NCI-H187 (cell line): ENCODE measurements at regions not wholly inside any gene's neighbourhood (a gene's known extent, or its start where the extent isn't known, plus 50 kb on each side); places are given as distances from the start of the nearest gene placed in this dataset.

Source experiments
- DNase-seq, 2 experiments: peaks; one replicate each; lab custom pipeline; 2025; lab: John Stamatoyannopoulos, UW

- DNase-seq, result no peak
Observed at GRCh38 chr9:93829271-93830011, 125.7 kb downstream of the BARX1 start.

GRCh38 chr9:93828331-93829097, 126.6 kb downstream of the BARX1 start:
- no peak for DNase-seq

- no peak for DNase-seq
Observed at GRCh38 chr9:93827545-93828330, 127.4 kb downstream of the BARX1 start.

DNA sequence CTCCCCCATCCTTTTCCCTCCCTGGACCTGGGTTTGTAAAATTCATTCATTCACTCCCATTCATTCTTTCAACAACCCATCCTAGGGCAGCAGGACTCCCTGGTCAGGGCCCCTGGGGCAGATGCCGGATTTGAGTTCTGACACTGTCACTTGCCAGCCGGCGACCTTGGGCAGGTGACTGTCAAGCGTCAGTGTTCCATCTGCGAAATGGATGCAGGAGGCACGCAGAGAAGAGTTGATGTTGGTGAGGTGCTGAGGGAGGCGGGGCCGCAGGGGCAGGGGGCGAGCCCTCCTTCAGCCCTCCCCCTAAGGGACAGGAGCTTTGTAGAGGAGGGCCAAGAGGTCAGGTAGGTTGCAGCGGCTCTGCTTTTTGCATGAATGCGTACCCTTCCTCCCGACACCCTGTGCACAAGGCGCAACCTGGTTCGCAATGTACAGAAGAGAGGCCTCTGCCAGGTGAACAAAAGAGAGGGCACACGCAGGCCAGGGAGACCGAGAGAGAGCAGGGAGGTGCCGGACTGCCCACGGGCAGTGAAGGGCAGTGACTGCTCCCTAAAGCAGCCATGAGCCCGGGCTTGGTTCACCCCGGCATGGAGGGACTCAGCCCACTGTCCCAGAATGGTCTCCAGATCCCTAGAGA, 128.1 kb downstream of the BARX1 start:
- DNase-seq, result no peak

DNA sequence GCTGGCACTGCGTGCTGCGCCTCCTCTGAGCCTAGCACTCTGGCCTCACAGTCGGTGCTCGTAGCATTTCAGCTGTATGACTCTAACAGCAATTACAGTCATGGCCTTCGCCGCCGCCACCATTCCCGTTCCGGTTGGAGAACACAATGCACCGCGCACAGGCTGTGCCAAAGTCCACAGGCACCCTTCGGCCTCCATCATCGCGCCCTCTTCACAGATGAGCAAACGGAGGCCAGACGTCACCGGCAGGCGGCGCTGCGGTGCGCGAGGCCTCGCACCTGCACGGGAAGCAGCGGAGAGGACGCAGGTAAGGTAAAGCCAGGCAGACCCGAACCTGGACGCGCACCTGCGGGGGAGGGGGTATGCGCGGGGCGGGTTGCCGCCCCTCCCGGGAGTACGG, 128.9 kb downstream of the BARX1 start:
- no peak for DNase-seq

DNA sequence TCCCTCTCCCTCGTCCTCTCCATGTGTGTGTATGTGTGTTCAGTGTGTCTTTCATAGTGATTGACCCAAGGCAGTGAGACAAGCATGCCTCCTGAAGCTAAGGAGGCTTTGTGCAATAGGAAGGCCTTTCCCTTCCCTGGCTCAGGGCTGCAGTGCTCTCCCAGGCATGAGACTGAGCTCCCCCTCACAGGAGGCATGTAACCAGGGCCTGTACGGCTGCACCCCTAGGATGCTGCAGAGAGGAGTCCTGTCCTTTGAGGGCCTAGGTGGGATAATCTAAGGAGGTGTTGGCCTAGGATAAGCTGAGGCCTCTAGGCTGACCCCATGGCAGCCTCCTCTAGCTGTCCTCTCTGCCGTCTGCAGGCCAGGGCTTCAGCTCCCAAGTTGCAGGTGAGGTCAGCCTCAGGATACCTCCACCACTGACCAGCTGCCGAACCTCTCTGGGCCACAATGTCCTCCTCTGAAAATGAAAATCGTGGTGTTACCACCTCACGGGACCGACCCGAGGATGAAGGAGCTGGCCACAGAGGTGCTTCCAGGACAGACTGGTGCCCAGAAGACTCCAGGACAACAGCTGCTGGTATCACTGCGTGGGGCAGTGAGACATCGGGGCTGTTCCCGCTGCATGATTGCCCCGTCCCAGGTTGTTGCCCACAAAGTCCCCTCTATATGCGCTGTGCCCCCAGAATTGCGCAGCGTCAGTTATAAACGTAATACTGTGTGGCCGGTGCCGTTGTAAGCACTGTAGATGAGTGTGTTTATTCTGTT, 129.6 kb downstream of the BARX1 start:
- no peak for DNase-seq

GRCh38 chr9:93824386-93825294, 130.5 kb downstream of the BARX1 start:
- DNase-seq, result no peak

- no peak for DNase-seq
Observed at GRCh38 chr9:93823245-93824072, 131.7 kb downstream of the BARX1 start.

- no peak for DNase-seq
Observed at GRCh38 chr9:93822229-93822628, 132.9 kb downstream of the BARX1 start.

DNA sequence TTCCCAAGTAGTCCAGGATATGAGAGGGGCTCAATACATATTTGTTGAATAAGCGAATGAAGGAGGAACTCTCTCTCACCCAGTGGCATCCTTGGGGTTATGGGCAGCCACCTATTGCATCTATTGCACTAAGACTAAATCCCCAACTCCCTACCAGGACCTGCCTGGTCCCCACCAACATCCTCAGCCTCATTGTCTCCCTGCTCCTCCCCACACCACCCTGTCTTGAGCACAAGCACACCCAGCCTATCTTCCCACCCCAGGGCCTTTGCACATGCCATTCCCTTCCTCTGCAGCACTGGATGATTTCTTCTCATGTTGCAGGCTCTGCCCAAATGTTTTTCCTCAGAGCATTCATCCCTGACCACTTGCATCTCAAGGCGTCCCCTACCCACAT, 133.8 kb downstream of the BARX1 start:
- no peak for DNase-seq

DNA sequence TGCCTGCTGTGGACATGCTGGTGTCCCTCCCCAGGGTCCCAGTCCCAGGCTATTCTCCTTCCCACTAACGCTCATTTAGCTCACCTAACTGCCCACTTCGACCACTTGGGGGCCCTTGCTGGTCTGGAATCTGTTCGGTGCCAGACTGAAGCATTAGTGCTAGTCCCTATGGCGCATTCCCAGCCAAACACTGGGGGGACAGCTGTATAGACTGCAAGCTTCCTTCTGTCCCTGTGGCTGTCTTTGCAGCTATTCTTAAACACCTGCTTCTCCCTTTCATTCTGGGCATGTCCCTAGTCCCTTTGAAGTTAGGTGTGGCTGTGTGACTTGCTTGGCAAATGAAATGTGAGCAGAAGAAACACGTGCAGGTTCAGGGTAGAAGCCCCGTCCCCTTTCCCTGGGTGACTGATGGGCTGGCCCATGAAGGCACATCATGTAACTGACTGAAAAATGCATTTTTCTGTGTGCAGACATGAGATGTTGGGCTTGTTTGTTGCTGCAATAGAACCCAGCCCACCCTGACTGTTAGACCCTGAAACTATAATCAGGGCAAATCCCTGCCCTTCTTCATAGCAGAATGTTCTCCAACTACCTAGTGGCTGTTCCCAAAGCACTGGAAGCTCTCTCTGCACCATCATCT, 134.4 kb downstream of the BARX1 start:
- DNase-seq, result no peak

GRCh38 chr9:93819905-93820304, 135.2 kb downstream of the BARX1 start:
- no peak for DNase-seq

GRCh38 chr9:93818827-93819472, 136.2 kb downstream of the BARX1 start:
- DNase-seq, result no peak

- no peak for DNase-seq
Observed at GRCh38 chr9:93818237-93818636, 136.9 kb downstream of the BARX1 start.

- DNase-seq, result no peak
Observed at GRCh38 chr9:93815677-93816076, 139.5 kb downstream of the BARX1 start.

- no peak for DNase-seq
Observed at GRCh38 chr9:93815135-93815534, 140.0 kb downstream of the BARX1 start.

DNA sequence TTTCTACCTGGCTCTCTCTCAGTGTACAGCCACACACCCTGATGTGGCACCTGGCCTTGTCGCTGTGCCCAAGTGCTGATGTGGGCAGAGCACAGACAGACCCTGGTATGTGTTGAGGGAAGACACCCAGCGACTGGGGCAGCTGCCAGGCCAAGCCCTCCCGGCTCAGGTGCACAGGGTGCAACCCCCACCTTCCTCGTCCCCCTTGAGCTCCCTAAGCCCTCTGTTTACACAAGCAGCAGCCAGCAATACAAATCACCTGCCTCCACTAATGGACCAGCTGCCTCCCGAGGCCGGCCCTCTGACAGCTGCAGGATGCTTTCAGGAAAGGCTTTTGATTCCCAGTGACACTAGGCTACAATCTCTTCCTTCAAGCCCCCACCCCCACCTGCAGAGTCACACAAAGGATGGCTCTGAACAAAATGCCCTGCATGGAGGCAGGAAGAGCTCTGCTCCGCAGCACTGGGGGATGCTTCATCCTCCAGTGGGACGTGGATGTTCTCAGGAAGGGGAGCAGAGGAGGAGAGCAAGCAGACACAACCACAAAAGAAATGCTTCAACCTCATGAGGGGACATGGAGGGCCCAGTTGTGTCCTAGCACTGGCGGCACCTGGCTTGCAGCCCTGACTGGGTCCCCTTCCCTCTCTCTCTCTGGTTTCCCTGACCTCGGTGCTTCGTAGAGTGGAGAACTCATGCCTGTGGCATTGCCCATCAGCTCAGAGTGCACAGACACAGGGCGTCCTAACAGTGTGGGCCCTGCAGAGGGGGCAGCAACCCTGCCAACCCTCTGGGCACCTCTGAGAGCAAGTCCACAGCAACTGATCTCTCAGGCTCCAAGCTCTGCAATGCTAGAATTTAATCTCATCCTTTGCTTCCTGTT, 140.8 kb downstream of the BARX1 start:
- peak; percentile 63 to 71 for DNase-seq
